GM21360 (cell line): ENCODE measurements at regions not wholly inside any gene's neighbourhood (a gene's known extent, or its start where the extent isn't known, plus 50 kb on each side); places are given as distances from the start of the nearest gene placed in this dataset.

Source experiments
- ATAC-seq: cut with Tn5 transposase; IDR thresholded peaks from one replicate; pipeline ENCODE4 v1.9.1; 2021; ENCODE audit warnings: mild to moderate bottlenecking, moderate library complexity; ENCODE audit not compliant: unreplicated experiment

GRCh38 chr10:10503772-10504171 lies 513.9 kb upstream of the CELF2 start:
- ATAC-seq, result no peak

GRCh38 chr10:10508211-10508610 lies 509.5 kb upstream of the CELF2 start:
- ATAC-seq, result no peak

- ATAC-seq, result no peak
These were observed 507.5 kb upstream of the CELF2 start for GRCh38 chr10:10510179-10510578.

- ATAC-seq, result no peak
These were observed 504.6 kb upstream of the CELF2 start for GRCh38 chr10:10513067-10513466.

- no peak for ATAC-seq
These were observed 503.8 kb upstream of the CELF2 start for GRCh38 chr10:10513898-10514297.

- ATAC-seq, result no peak
These were observed 502.9 kb upstream of the CELF2 start for GRCh38 chr10:10514797-10515196.

GRCh38 chr10:10515479-10516204 lies 502.0 kb upstream of the CELF2 start:
- no peak for ATAC-seq

- no peak for ATAC-seq
These were observed 501.1 kb upstream of the CELF2 start for GRCh38 chr10:10516346-10517130.

GRCh38 chr10:10517866-10518265 lies 499.8 kb upstream of the CELF2 start:
- no peak for ATAC-seq

GRCh38 chr10:10519674-10520073 lies 498.0 kb upstream of the CELF2 start:
- no peak for ATAC-seq

- ATAC-seq, result peak; percentile 99
These were observed 496.9 kb upstream of the CELF2 start for GRCh38 chr10:10520491-10521385.

- ATAC-seq, result no peak
These were observed 490.8 kb upstream of the CELF2 start for GRCh38 chr10:10526846-10527245.

- no peak for ATAC-seq
These were observed 489.7 kb upstream of the CELF2 start for GRCh38 chr10:10527861-10528562.

GRCh38 chr10:10528563-10528910 lies 489.1 kb upstream of the CELF2 start:
- no peak for ATAC-seq

- ATAC-seq, result no peak
These were observed 487.4 kb upstream of the CELF2 start for GRCh38 chr10:10530313-10530712.

- no peak for ATAC-seq
These were observed 485.4 kb upstream of the CELF2 start for GRCh38 chr10:10532236-10532635.

GRCh38 chr10:10532826-10533225 lies 484.8 kb upstream of the CELF2 start:
- no peak for ATAC-seq

- no peak for ATAC-seq
These were observed 484.2 kb upstream of the CELF2 start for GRCh38 chr10:10533437-10533836.

- ATAC-seq, result no peak
These were observed 479.3 kb upstream of the CELF2 start for GRCh38 chr10:10538326-10538725.

GRCh38 chr10:10540398-10540797 lies 477.3 kb upstream of the CELF2 start:
- no peak for ATAC-seq

- no peak for ATAC-seq
These were observed 475.2 kb upstream of the CELF2 start for GRCh38 chr10:10542477-10542876.
